ENCODE measurements at regions not wholly inside any gene's neighbourhood (a gene's known extent, or its start where the extent isn't known, plus 50 kb on each side); places are given as distances from the start of the nearest gene placed in this dataset.
"Not testable (repeated sequence)": the region's sequence is repeated elsewhere in the genome, so short reads cannot be mapped to it uniquely, and the experiment has no call there.

DNA sequence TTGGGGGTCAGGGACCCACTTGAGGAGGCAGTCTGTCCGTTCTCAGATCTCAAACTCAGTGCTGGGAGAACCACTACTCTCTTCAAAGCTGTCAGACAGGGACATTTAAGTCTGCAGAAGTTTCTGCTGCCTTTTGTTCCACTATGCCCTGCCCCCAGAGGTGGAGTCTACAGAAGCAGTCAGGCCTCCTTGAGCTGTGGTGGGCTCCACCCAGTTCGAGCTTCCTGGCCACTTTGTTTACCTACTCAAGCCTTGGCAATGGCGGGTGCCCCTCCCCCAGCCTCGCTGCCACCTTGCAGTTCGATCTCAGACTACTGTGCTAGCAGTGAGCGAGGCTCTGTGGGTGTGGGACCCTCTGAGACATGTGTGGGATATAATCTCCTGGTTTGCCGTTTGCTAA is 122.7 kb downstream of the GPR65 start:
- TF ChIP-seq, protein P1, sequence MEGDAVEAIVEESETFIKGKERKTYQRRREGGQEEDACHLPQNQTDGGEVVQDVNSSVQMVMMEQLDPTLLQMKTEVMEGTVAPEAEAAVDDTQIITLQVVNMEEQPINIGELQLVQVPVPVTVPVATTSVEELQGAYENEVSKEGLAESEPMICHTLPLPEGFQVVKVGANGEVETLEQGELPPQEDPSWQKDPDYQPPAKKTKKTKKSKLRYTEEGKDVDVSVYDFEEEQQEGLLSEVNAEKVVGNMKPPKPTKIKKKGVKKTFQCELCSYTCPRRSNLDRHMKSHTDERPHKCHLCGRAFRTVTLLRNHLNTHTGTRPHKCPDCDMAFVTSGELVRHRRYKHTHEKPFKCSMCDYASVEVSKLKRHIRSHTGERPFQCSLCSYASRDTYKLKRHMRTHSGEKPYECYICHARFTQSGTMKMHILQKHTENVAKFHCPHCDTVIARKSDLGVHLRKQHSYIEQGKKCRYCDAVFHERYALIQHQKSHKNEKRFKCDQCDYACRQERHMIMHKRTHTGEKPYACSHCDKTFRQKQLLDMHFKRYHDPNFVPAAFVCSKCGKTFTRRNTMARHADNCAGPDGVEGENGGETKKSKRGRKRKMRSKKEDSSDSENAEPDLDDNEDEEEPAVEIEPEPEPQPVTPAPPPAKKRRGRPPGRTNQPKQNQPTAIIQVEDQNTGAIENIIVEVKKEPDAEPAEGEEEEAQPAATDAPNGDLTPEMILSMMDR (IDR thresholded peaks at IDR 0.05; ENCODE audit: poor library complexity) = not testable (repeated sequence)
- not testable (repeated sequence) for TF ChIP-seq EZH2phosphoT487 (IDR thresholded peaks at IDR 0.05; ENCODE audit: low read depth, severe bottlenecking, unreplicated experiment); EZH2 (IDR thresholded peaks at IDR 0.05; ENCODE audit: borderline replicate concordance)

Measured in hepatocyte (in vitro differentiated cells).